ENCODE measurements at regions not wholly inside any gene's neighbourhood (a gene's known extent, or its start where the extent isn't known, plus 50 kb on each side); places are given as distances from the start of the nearest gene placed in this dataset.

DNA sequence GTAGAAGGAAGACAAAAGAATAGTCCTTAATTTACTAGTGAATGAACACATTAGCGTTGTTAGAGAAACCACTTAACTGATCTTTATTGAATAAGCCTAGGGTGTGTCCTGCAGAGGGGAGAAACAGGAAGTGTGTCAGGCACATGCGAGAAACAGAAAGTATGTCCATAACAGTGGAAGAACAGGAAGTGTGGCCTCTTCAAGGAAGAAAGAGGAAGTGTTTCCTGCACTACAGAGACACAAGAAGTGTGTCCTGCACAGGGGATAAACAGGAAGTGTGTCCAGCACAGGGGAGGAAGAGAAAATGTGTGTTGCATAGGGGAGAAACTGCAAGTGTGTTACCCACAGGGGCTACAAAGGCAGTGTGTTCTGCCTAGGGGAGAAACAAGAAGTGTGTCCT lies 539.6 kb upstream of the PRKX start:
- CTCF ChIA-PET = no interaction called here
- TF ChIP-seq, protein P1, sequence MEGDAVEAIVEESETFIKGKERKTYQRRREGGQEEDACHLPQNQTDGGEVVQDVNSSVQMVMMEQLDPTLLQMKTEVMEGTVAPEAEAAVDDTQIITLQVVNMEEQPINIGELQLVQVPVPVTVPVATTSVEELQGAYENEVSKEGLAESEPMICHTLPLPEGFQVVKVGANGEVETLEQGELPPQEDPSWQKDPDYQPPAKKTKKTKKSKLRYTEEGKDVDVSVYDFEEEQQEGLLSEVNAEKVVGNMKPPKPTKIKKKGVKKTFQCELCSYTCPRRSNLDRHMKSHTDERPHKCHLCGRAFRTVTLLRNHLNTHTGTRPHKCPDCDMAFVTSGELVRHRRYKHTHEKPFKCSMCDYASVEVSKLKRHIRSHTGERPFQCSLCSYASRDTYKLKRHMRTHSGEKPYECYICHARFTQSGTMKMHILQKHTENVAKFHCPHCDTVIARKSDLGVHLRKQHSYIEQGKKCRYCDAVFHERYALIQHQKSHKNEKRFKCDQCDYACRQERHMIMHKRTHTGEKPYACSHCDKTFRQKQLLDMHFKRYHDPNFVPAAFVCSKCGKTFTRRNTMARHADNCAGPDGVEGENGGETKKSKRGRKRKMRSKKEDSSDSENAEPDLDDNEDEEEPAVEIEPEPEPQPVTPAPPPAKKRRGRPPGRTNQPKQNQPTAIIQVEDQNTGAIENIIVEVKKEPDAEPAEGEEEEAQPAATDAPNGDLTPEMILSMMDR (IDR thresholded peaks at IDR 0.05) = no peak
- ATAC-seq (peak; percentile 17), DNase-seq (no peak)
- peaks cover 6% of the 10 kb centered on the region for H3K4me1 Mint-ChIP-seq (ENCODE audit: low read depth)
- intact Hi-C loops (cut with micrococcal nuclease) = no loop called here
- POLR2A ChIA-PET = no interaction called here
- H3K27ac Mint-ChIP-seq = peak overlapping the region; percentile 58
- no peak overlapping the region for H3K4me3 Mint-ChIP-seq
- peaks cover 5% of the 10 kb centered on the region for H3K9me3 Mint-ChIP-seq
- H3K36me3 Mint-ChIP-seq (ENCODE audit: low read depth) = no peaks in the 10 kb centered on the region
- no peaks in the 10 kb centered on the region for H3K27me3 Mint-ChIP-seq

- H3K27me3 Mint-ChIP-seq = no peaks in the 10 kb centered on the region
- peaks cover 6% of the 10 kb centered on the region for H3K4me1 Mint-ChIP-seq (ENCODE audit: low read depth)
- ChIA-PET CTCF (no interaction called here), POLR2A (no interaction called here)
- TF ChIP-seq, protein P1 (IDR thresholded peaks at IDR 0.05) = no peak
- ATAC-seq = no peak
- H3K4me3 Mint-ChIP-seq = no peak overlapping the region
- no peak overlapping the region for H3K27ac Mint-ChIP-seq
- peaks cover 5% of the 10 kb centered on the region for H3K9me3 Mint-ChIP-seq
- no peaks in the 10 kb centered on the region for H3K36me3 Mint-ChIP-seq (ENCODE audit: low read depth)
- intact Hi-C loops (cut with micrococcal nuclease) = no loop called here
- no peak for DNase-seq
Measured at GRCh38 chrX:4249401-4249800, 536.0 kb upstream of the PRKX start.

GRCh38 chrX:4243759-4244158 lies 530.3 kb upstream of the PRKX start:
- no peak overlapping the region for H3K4me3 Mint-ChIP-seq
- no peaks in the 10 kb centered on the region for H3K36me3 Mint-ChIP-seq (ENCODE audit: low read depth)
- TF ChIP-seq, protein P1 (IDR thresholded peaks at IDR 0.05) = no peak
- CTCF ChIA-PET = no interaction called here
- ATAC-seq (no peak), DNase-seq (no peak)
- peaks cover 5% of the 10 kb centered on the region for H3K4me1 Mint-ChIP-seq (ENCODE audit: low read depth)
- no peak overlapping the region for H3K27ac Mint-ChIP-seq
- peaks cover 2% of the 10 kb centered on the region for H3K9me3 Mint-ChIP-seq
- intact Hi-C loops (cut with micrococcal nuclease) = no loop called here
- no peaks in the 10 kb centered on the region for H3K27me3 Mint-ChIP-seq
- POLR2A ChIA-PET = no interaction called here

DNA sequence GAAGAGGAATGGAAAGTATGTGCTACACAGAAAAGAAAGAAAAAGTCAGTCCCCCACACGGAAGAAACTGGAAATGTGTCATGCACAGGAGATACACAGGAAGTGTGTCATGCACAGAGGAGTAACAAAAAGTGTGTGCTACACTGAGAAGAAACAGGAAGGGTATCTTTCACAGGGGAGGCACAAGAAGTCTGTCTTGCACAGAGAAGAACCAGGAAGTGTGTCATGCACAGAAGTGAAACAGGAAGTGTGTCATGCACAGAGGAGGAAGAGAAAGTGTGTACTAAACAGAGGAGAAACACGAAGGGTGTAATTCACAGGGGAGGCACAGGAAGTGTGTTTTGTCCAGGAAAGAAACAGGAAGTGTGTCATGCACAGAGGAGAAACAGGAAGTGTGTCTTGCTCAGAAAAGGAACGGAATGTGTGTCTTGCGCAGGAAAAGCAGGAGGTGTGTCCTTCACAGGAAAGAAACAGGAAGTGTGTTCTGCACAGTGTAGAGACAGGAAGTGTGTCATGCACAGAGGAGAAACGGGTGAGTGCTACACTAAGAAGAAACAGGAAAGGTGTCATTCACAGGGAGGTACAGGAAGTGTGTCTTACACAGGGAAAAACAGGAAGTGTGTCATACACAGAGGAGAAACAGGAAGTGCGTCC lies 527.2 kb upstream of the PRKX start:
- intact Hi-C loops (cut with micrococcal nuclease) = no loop called here
- H3K9me3 Mint-ChIP-seq = peaks cover 2% of the 10 kb centered on the region
- no peak overlapping the region for H3K4me3 Mint-ChIP-seq
- H3K36me3 Mint-ChIP-seq (ENCODE audit: low read depth) = no peaks in the 10 kb centered on the region
- H3K4me1 Mint-ChIP-seq (ENCODE audit: low read depth) = peaks cover 5% of the 10 kb centered on the region
- no peak overlapping the region for H3K27ac Mint-ChIP-seq
- peak; percentile 7 for DNase-seq
- POLR2A ChIA-PET = no interaction called here
- CTCF ChIA-PET = no interaction called here
- peak; percentile 77 for ATAC-seq
- TF ChIP-seq, protein P1 (IDR thresholded peaks at IDR 0.05) = no peak
- H3K27me3 Mint-ChIP-seq = no peaks in the 10 kb centered on the region

GRCh38 chrX:4239650-4240540 lies 526.4 kb upstream of the PRKX start:
- POLR2A ChIA-PET = no interaction called here
- CTCF ChIA-PET = no interaction called here

More at GRCh38 chrX:4239650-4240540, 526.4 kb upstream of the PRKX start:
- H3K27me3 Mint-ChIP-seq = no peaks in the 10 kb centered on the region
- H3K27ac Mint-ChIP-seq = no peak overlapping the region
- intact Hi-C loops (cut with micrococcal nuclease) = no loop called here
- no peaks in the 10 kb centered on the region for H3K36me3 Mint-ChIP-seq (ENCODE audit: low read depth)
- H3K9me3 Mint-ChIP-seq = peaks cover 2% of the 10 kb centered on the region
- no peak overlapping the region for H3K4me3 Mint-ChIP-seq
- peaks cover 5% of the 10 kb centered on the region for H3K4me1 Mint-ChIP-seq (ENCODE audit: low read depth)
- ATAC-seq = peak; percentile 38
- no peak for DNase-seq
- TF ChIP-seq, protein P1 (IDR thresholded peaks at IDR 0.05) = no peak
